Ishikawa (cell line): ENCODE measurements at regions not wholly inside any gene's neighbourhood (a gene's known extent, or its start where the extent isn't known, plus 50 kb on each side); places are given as distances from the start of the nearest gene placed in this dataset.

ENCODE experiments used
- CEBPB ChIP-seq: IDR thresholded peaks from 2 replicates; pipeline ENCODE4 v1.6.1; 2012
- CREB1 ChIP-seq: IDR thresholded peaks from 2 replicates; pipeline ENCODE4 v1.6.1; 2012; ENCODE audit warnings: low read depth
- EGR1 ChIP-seq: IDR thresholded peaks from 2 replicates; pipeline ENCODE4 v1.6.1; 2012
- EP300 ChIP-seq: IDR thresholded peaks from 2 replicates; pipeline ENCODE4 v1.6.1; 2012; ENCODE audit warnings: borderline replicate concordance
- FOXM1 ChIP-seq: IDR thresholded peaks from 2 replicates; pipeline ENCODE4 v1.6.1; 2012; ENCODE audit warnings: low read depth, borderline replicate concordance
- NFIC ChIP-seq: IDR thresholded peaks from 2 replicates; pipeline ENCODE4 v1.6.1; 2012
- RAD21 ChIP-seq: IDR thresholded peaks from 2 replicates; pipeline ENCODE4 v1.6.1; 2012; ENCODE audit warnings: low read depth
- TAF1 ChIP-seq: IDR thresholded peaks from 2 replicates; pipeline ENCODE4 v1.6.1; 2012; ENCODE audit warnings: low read depth, mild to moderate bottlenecking
- TCF12 ChIP-seq: IDR thresholded peaks from 2 replicates; pipeline ENCODE4 v1.6.1; 2012; ENCODE audit warnings: low read depth
- TEAD4 ChIP-seq: IDR thresholded peaks from 2 replicates; pipeline ENCODE4 v1.6.1; 2012
- YY1 ChIP-seq: IDR thresholded peaks from 2 replicates; pipeline ENCODE4 v1.6.1; 2012; ENCODE audit warnings: low read depth
- ZBTB7A ChIP-seq: IDR thresholded peaks from 2 replicates; pipeline ENCODE4 v1.6.1; 2012; ENCODE audit warnings: low read depth
- TF ChIP-seq, protein P1 (sequence below): IDR thresholded peaks from 2 replicates; pipeline ENCODE4 v1.6.1; 2012
- TF ChIP-seq, protein P2 (sequence below): IDR thresholded peaks from 2 replicates; pipeline ENCODE4 v1.6.1; 2012
- TF ChIP-seq, protein P3 (sequence below): IDR thresholded peaks from 2 replicates; pipeline ENCODE4 v1.6.1; 2012; ENCODE audit warnings: low read depth, mild to moderate bottlenecking

DNA sequence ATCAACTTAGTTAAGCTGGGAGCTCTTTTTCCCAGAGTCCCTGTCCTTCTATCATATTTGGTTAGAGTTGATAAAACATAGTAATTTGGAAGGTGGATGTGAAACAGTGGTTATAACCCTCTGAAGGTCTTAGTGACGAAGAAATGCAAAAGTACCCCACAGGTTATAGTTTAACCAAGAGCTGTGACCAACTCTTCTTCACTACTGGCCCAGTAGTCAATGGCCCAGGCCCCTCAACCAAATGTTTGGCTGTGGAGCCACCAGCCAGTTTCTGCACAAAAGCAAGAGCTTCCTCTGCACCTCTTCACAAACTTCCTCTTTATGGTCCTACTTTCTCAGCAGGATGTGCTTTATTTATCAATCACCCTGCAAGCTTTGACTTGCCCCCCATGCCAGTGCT is 132.6 kb downstream of the BMP4 start:
- TF ChIP-seq YY1 (no peak), TAF1 (no peak), CEBPB (no peak), NFIC (no peak), TCF12 (no peak), TEAD4 (no peak), EP300 (no peak), EGR1 (no peak), CREB1 (no peak), FOXM1 (no peak), RAD21 (no peak), ZBTB7A (no peak)
- TF ChIP-seq, protein P1, sequence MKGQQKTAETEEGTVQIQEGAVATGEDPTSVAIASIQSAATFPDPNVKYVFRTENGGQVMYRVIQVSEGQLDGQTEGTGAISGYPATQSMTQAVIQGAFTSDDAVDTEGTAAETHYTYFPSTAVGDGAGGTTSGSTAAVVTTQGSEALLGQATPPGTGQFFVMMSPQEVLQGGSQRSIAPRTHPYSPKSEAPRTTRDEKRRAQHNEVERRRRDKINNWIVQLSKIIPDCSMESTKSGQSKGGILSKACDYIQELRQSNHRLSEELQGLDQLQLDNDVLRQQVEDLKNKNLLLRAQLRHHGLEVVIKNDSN = no peak
- TF ChIP-seq, protein P2, sequence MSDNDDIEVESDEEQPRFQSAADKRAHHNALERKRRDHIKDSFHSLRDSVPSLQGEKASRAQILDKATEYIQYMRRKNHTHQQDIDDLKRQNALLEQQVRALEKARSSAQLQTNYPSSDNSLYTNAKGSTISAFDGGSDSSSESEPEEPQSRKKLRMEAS = no peak
- TF ChIP-seq, protein P3, sequence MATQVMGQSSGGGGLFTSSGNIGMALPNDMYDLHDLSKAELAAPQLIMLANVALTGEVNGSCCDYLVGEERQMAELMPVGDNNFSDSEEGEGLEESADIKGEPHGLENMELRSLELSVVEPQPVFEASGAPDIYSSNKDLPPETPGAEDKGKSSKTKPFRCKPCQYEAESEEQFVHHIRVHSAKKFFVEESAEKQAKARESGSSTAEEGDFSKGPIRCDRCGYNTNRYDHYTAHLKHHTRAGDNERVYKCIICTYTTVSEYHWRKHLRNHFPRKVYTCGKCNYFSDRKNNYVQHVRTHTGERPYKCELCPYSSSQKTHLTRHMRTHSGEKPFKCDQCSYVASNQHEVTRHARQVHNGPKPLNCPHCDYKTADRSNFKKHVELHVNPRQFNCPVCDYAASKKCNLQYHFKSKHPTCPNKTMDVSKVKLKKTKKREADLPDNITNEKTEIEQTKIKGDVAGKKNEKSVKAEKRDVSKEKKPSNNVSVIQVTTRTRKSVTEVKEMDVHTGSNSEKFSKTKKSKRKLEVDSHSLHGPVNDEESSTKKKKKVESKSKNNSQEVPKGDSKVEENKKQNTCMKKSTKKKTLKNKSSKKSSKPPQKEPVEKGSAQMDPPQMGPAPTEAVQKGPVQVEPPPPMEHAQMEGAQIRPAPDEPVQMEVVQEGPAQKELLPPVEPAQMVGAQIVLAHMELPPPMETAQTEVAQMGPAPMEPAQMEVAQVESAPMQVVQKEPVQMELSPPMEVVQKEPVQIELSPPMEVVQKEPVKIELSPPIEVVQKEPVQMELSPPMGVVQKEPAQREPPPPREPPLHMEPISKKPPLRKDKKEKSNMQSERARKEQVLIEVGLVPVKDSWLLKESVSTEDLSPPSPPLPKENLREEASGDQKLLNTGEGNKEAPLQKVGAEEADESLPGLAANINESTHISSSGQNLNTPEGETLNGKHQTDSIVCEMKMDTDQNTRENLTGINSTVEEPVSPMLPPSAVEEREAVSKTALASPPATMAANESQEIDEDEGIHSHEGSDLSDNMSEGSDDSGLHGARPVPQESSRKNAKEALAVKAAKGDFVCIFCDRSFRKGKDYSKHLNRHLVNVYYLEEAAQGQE = no peak

DNA sequence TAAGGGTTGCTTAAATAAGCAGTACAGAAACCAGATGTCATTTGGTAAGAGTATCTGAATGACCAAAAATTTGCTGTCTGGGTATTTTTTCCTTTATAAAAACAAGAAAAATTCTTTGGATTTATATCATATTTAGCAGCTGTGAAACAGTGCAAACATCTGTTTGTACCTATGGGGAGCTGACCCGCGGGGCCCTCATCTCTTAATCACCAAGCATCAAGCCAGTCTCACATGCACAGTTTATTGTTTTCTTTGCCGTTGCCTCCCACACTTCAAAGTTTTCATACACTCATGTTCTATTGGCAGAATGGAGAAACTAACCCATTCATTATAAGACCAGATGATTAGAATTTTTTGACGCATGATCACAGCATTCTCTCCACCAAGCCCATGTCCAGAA is 142.2 kb downstream of the BMP4 start:
- TF ChIP-seq TCF12 (no peak), EGR1 (no peak), YY1 (no peak), FOXM1 (no peak), NFIC (no peak), CEBPB (no peak), TEAD4 (no peak), CREB1 (no peak), EP300 (no peak), ZBTB7A (no peak), RAD21 (no peak), TAF1 (no peak)
- TF ChIP-seq, protein P1 = no peak
- TF ChIP-seq, protein P3 = no peak
- TF ChIP-seq, protein P2 = no peak

DNA sequence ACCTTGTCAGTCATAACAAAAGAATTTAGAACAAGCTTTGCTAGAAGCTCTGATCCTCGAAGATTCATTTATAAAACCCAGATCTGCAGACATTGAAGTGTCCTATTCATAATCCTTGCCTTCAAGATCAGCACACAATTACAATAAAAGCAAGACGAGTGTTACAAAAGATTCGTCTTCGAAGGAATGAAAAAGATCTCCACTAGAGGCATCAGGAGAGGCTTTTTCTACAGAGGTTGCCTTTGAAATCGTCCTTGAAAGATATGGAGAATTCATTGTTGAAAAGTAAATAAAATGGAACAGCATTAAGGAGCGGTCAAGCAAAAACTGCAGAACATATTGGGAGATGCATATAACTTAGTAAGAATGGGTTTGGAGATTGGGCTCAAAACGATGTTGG is 146.4 kb downstream of the BMP4 start:
- TF ChIP-seq EGR1 (no peak), TEAD4 (no peak), FOXM1 (no peak), CREB1 (no peak), TCF12 (no peak), EP300 (no peak), CEBPB (no peak), TAF1 (no peak), ZBTB7A (no peak)
- TF ChIP-seq, protein P2 = no peak
- TF ChIP-seq, protein P3 = no peak

DNA sequence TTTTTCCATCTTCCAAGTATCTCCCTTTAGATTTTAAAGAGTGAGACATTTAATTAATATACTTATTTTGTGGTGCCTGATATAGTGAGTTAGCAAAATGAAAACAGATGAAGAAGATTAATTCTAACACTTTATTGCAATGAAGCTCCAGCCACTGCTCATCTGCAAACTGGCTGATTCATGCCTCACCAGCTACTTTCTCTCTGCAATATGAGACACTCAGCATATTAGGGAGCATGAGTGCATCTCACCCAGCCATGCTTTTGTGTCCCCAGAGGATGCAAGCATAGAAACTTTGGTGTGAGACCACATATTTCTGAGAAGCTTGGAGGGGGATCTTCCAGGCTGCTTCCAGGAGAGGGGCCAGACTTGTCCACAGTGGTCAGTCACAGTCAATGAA is 148.6 kb downstream of the BMP4 start:
- TF ChIP-seq NFIC (no peak), CREB1 (no peak), TEAD4 (no peak), ZBTB7A (no peak)

DNA sequence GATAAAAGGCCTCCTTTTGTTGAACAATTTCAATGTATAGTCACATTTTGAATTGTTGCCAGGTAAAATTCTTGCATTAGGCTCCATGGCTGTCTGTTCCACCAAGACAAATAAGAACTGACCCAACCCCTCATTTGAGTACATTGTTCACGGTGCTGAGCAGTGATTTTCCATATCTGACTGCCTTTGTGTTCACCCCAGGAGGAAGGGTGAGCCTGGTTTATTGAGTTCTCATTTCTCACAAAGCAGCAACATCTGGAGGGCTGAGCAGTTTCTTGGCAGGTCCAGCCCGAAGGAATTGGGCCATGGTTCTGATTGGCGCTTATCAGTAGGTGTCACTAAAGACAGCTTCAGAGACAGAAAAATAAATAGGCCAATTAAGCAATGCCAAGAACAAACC is 149.1 kb downstream of the BMP4 start:
- no peak for TF ChIP-seq FOXM1
- TF ChIP-seq, protein P3 = no peak
- TF ChIP-seq CREB1 = no peak
- 0 out of 2 replicates have a peak, but pooled peaks have one; percentile 35 for TF ChIP-seq EP300
- peak; percentile 67 for TF ChIP-seq NFIC
- TF ChIP-seq, protein P2 = no peak
- TF ChIP-seq EGR1 = no peak
- TF ChIP-seq, protein P1 = no peak
- TF ChIP-seq TCF12 = 0 out of 2 replicates have a peak, but pooled peaks have one; percentile 20
- TF ChIP-seq CEBPB = no peak
- no peak for TF ChIP-seq ZBTB7A
- TF ChIP-seq TAF1 = no peak
- no peak for TF ChIP-seq YY1
- no peak for TF ChIP-seq RAD21
- peak; percentile 27; the same call in 1 of the 2 replicates for TF ChIP-seq TEAD4
